Muscle layer of duodenum (tissue), 2 donors: ENCODE measurements at regions not wholly inside any gene's neighbourhood (a gene's known extent, or its start where the extent isn't known, plus 50 kb on each side); places are given as distances from the start of the nearest gene placed in this dataset.

Experiments
- H3K27ac ChIP-seq: one replicate; pipeline ENCODE4 v1.7.0; 2013; ENCODE audit warnings: mild to moderate bottlenecking, low read length
- H3K27me3 ChIP-seq: one replicate; pipeline ENCODE4 v1.7.0; 2013; ENCODE audit warnings: low read depth, mild to moderate bottlenecking, control low read depth, low read length
- H3K36me3 ChIP-seq, 2 donors: one replicate each; pipeline ENCODE4 v1.7.0; 2013; ENCODE audit warnings: low read length in 2 of 2, control low read depth in 1 of 2, mild to moderate bottlenecking in 1 of 2; ENCODE audit not compliant: insufficient read depth in 2 of 2, control insufficient read depth in 1 of 2
- H3K4me1 ChIP-seq, 2 donors: one replicate each; pipeline ENCODE4 v1.7.0; 2013; ENCODE audit warnings: low read length in 2 of 2, mild to moderate bottlenecking in 2 of 2, control low read depth in 1 of 2, moderate library complexity in 1 of 2; ENCODE audit not compliant: insufficient read depth in 2 of 2, control insufficient read depth in 1 of 2
- H3K4me3 ChIP-seq, 2 donors: one replicate each; pipeline ENCODE4 v1.7.0; 2013; ENCODE audit warnings: low read length in 2 of 2, low read depth in 1 of 2, mild to moderate bottlenecking in 1 of 2
- H3K9me3 ChIP-seq, 2 donors: one replicate each; pipeline ENCODE4 v1.7.0; 2013; ENCODE audit warnings: low read length in 2 of 2, control low read depth in 1 of 2, mild to moderate bottlenecking in 1 of 2; ENCODE audit not compliant: control insufficient read depth in 1 of 2
- donor health status: healthy.

GRCh38 chr4:152269448-152270191 lies 266.3 kb downstream of the FBXW7 start:
- Histone ChIP-seq H3K27me3 (no peaks in the 10 kb centered on the region), H3K27ac (no peak overlapping the region), H3K4me3 (no peak overlapping the region), H3K36me3 (no peaks in the 10 kb centered on the region), H3K9me3 (no peaks in the 10 kb centered on the region), H3K4me1 (no peaks in the 10 kb centered on the region)

- Histone ChIP-seq H3K36me3 (no peaks in the 10 kb centered on the region), H3K27me3 (no peaks in the 10 kb centered on the region), H3K4me3 (no peak overlapping the region), H3K4me1 (no peaks in the 10 kb centered on the region), H3K9me3 (no peaks in the 10 kb centered on the region), H3K27ac (no peak overlapping the region)
Measured at GRCh38 chr4:152267811-152268210, 268.1 kb downstream of the FBXW7 start.

DNA sequence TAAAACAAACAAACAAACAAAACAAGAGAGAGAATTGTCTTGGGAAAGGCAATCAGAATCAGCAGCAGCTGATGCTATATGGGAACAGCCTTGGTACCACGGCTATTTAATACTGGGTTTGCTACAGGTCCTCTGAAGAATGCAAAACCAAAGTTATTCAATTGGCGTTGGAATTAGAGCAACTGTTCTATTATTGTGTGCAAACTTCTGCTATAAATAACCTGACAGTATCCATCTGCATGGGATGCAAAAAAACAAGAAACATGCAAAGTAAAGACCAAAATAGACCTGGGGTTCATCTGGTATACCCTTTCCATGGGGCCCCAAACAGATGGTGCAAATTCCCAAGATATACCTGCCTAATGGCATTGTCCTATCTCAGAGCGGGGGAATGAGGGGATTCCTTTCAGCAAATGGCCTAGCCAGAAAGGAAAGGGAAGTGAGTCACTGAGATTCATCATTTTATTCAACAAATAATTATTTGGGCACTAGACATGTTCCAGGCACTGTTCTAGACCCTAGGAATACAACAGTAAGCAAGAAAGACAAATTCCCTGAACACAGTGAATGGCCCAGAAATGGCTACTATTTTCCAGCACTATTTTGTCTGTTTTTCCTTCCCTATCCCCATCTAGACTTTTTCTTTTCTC lies 268.9 kb downstream of the FBXW7 start:
- no peak overlapping the region for H3K4me3 ChIP-seq
- no peaks in the 10 kb centered on the region for H3K27me3 ChIP-seq
- H3K27ac ChIP-seq = no peak overlapping the region
- no peaks in the 10 kb centered on the region for H3K9me3 ChIP-seq
- no peaks in the 10 kb centered on the region for H3K4me1 ChIP-seq
- H3K36me3 ChIP-seq = no peaks in the 10 kb centered on the region

GRCh38 chr4:152265149-152265621 lies 270.7 kb downstream of the FBXW7 start:
- no peaks in the 10 kb centered on the region for H3K36me3 ChIP-seq
- no peaks in the 10 kb centered on the region for H3K9me3 ChIP-seq
- no peak overlapping the region for H3K4me3 ChIP-seq
- no peaks in the 10 kb centered on the region for H3K27me3 ChIP-seq
- no peak overlapping the region for H3K27ac ChIP-seq
- no peaks in the 10 kb centered on the region for H3K4me1 ChIP-seq

DNA sequence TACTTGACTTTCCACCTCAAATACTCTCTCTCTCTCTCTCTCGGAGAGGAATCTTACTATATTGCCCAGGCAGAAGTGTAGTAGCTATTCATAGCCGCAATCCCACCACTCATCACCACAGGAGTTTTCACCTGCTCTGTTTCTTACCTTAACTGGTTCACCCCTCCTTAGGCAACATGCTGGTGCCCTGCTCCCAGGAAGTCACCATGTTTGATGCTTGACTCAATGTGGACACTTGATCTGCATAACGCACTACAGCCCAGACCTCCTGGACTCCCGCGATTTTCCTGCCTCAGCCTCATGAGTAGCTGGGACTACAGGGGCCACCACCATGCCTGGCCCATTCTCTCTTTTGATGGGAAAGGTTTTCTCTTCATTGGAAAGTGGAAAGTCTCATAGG lies 271.8 kb downstream of the FBXW7 start:
- Histone ChIP-seq H3K36me3 (no peaks in the 10 kb centered on the region), H3K4me1 (peaks cover 0 to 1% of the 10 kb centered on the region in 2 donors)

DNA sequence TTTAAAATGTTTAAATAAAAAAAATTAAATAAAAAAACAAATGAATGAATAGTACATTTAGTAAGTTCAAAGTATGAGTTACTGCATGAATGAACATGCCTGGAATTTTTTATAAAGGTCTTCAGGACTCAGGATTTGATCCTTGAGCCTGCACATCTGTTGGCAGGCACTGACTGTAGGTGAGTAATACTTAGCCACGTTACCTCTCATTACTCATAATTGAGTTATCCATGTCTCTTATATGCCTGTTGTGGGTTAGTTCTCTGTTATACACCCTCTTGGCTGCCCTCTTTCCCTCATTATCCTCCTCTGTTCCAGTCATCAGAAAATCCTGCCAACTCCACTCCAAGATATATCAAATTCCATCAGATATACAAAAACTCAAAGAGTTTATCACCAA lies 276.0 kb downstream of the FBXW7 start:
- no peak overlapping the region for H3K27ac ChIP-seq
- peaks cover 0 to 4% of the 10 kb centered on the region in 2 donors for H3K4me1 ChIP-seq
- no peaks in the 10 kb centered on the region for H3K27me3 ChIP-seq
- H3K36me3 ChIP-seq = no peaks in the 10 kb centered on the region
- no peak overlapping the region for H3K4me3 ChIP-seq
- H3K9me3 ChIP-seq = no peaks in the 10 kb centered on the region

More for the DNA sequence above, 271.8 kb downstream of the FBXW7 start:
- Histone ChIP-seq H3K27me3 (no peaks in the 10 kb centered on the region), H3K9me3 (no peaks in the 10 kb centered on the region), H3K4me3 (no peak overlapping the region), H3K27ac (no peak overlapping the region)

GRCh38 chr4:152258804-152259708 lies 276.8 kb downstream of the FBXW7 start:
- Histone ChIP-seq H3K4me1 (peaks cover 0 to 4% of the 10 kb centered on the region in 2 donors), H3K27me3 (no peaks in the 10 kb centered on the region), H3K27ac (no peak overlapping the region), H3K36me3 (no peaks in the 10 kb centered on the region), H3K9me3 (no peaks in the 10 kb centered on the region), H3K4me3 (no peak overlapping the region)

GRCh38 chr4:152258391-152258790 lies 277.5 kb downstream of the FBXW7 start:
- H3K4me1 ChIP-seq = peaks cover 0 to 4% of the 10 kb centered on the region in 2 donors
- H3K36me3 ChIP-seq = no peaks in the 10 kb centered on the region
- no peaks in the 10 kb centered on the region for H3K27me3 ChIP-seq
- H3K9me3 ChIP-seq = no peaks in the 10 kb centered on the region
- H3K27ac ChIP-seq = no peak overlapping the region
- H3K4me3 ChIP-seq = no peak overlapping the region

GRCh38 chr4:152257601-152258066 lies 278.3 kb downstream of the FBXW7 start:
- Histone ChIP-seq H3K36me3 (no peaks in the 10 kb centered on the region), H3K27me3 (no peaks in the 10 kb centered on the region), H3K4me1 (peaks cover 0 to 4% of the 10 kb centered on the region in 2 donors), H3K4me3 (no peak overlapping the region), H3K9me3 (no peaks in the 10 kb centered on the region), H3K27ac (no peak overlapping the region)

DNA sequence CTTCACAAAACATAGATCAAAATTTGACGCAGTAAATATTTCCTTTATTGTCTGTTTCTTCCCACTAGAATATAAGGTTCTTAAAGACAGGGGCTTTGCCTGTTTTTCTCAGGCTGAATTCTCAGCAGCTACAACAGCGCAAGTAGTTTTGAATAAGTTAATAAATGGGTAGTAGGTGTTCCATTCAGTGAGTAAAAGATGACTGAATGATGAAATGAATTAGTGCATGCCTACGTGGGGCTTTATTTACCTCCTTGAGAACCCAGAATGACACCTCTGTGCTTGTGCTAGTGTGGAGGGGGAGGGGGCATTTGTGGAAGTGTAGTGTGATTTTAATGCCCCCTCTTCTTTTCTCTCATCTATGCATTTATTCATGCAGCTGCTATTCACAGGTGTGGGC lies 278.9 kb downstream of the FBXW7 start:
- Histone ChIP-seq H3K27ac (no peak overlapping the region), H3K4me1 (peaks cover 0 to 4% of the 10 kb centered on the region in 2 donors), H3K36me3 (no peaks in the 10 kb centered on the region), H3K9me3 (no peaks in the 10 kb centered on the region), H3K4me3 (no peak overlapping the region), H3K27me3 (no peaks in the 10 kb centered on the region)

DNA sequence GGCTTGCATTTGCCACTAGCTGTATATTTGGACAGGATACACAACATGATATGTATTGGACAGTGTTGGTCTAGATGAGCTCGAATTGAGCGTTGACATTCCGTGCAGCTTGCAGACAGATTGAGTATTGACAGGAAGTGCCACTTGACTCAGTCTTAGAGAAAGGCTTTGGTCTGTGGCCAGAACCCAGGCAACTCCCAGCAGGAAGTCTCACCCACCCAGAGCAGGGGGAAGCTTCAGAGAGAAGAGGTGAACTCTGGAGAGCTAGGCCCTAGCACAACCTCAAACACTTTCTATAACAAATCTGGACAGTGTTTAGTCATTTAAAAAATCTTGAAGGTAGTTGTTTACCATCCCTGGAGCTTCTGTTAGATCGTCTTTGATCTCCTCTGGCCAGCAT lies 280.5 kb downstream of the FBXW7 start:
- Histone ChIP-seq H3K4me1 (peaks cover 0 to 4% of the 10 kb centered on the region in 2 donors), H3K27me3 (no peaks in the 10 kb centered on the region), H3K4me3 (no peak overlapping the region), H3K27ac (no peak overlapping the region), H3K36me3 (no peaks in the 10 kb centered on the region), H3K9me3 (no peaks in the 10 kb centered on the region)
